ENCODE measurements at regions not wholly inside any gene's neighbourhood (a gene's known extent, or its start where the extent isn't known, plus 50 kb on each side); places are given as distances from the start of the nearest gene placed in this dataset.

- Histone ChIP-seq H4K20me1 (ENCODE audit: insufficient read depth, low read length) (no peaks in the 10 kb centered on the region), H3K27me3 (ENCODE audit: insufficient read depth, low read length) (no peaks in the 10 kb centered on the region), H3K4me1 (ENCODE audit: insufficient read depth, low read length) (no peaks in the 10 kb centered on the region), H3K36me3 (ENCODE audit: insufficient read depth, low read length) (no peaks in the 10 kb centered on the region), H3K9me3 (ENCODE audit: insufficient read depth, low read depth, low read length) (no peaks in the 10 kb centered on the region), H2AFZ (ENCODE audit: low read depth, low read length) (no peak overlapping the region), H3K4me2 (ENCODE audit: low read length) (no peak overlapping the region), H3K9ac (ENCODE audit: low read length) (no peak overlapping the region), H3K4me3 (ENCODE audit: insufficient read depth, low read depth, low read length) (no peak overlapping the region), H3K79me2 (ENCODE audit: insufficient read depth, low read length) (no peaks in the 10 kb centered on the region), H3K27ac (ENCODE audit: low read depth, low read length) (no peak overlapping the region)
- Mint-ChIP-seq H3K4me1 (ENCODE audit: low read depth, unreplicated experiment) (no peaks in the 10 kb centered on the region), H3K9me3 (ENCODE audit: unreplicated experiment) (no peaks in the 10 kb centered on the region), H3K4me3 (ENCODE audit: unreplicated experiment) (no peak overlapping the region), H3K36me3 (ENCODE audit: low read depth, unreplicated experiment) (no peaks in the 10 kb centered on the region), H3K27me3 (ENCODE audit: low read depth, unreplicated experiment) (no peaks in the 10 kb centered on the region), H3K27ac (ENCODE audit: unreplicated experiment) (no peak overlapping the region)
- no peak for DNase-seq (ENCODE audit: low read depth)
- FAIRE-seq: no peak
- TF ChIP-seq CTCF (IDR thresholded peaks at IDR 0.05; ENCODE audit: insufficient read depth, low read depth, low read length) (no peak), EZH2 (IDR thresholded peaks at IDR 0.05; ENCODE audit: insufficient read depth, low read length) (no peak)
Observed at GRCh38 chr3:94314218-94314883, 251.5 kb downstream of the NSUN3 start.

- H4K20me1 ChIP-seq (ENCODE audit: insufficient read depth, low read length): no peaks in the 10 kb centered on the region
- H3K27ac ChIP-seq (ENCODE audit: low read depth, low read length): no peak overlapping the region
- H3K4me3 ChIP-seq (ENCODE audit: insufficient read depth, low read depth, low read length): no peak overlapping the region
- FAIRE-seq (no peak), DNase-seq (ENCODE audit: low read depth) (no peak)
- no peak overlapping the region for H3K4me2 ChIP-seq (ENCODE audit: low read length)
- no peaks in the 10 kb centered on the region for H3K4me1 ChIP-seq (ENCODE audit: insufficient read depth, low read length)
- H3K27me3 Mint-ChIP-seq (ENCODE audit: low read depth, unreplicated experiment): no peaks in the 10 kb centered on the region
- no peak for TF ChIP-seq CTCF (IDR thresholded peaks at IDR 0.05; ENCODE audit: insufficient read depth, low read depth, low read length)
- TF ChIP-seq EZH2 (IDR thresholded peaks at IDR 0.05; ENCODE audit: insufficient read depth, low read length): no peak
- no peak overlapping the region for H3K27ac Mint-ChIP-seq (ENCODE audit: unreplicated experiment)
- H3K36me3 Mint-ChIP-seq (ENCODE audit: low read depth, unreplicated experiment): no peaks in the 10 kb centered on the region
- no peak overlapping the region for H3K4me3 Mint-ChIP-seq (ENCODE audit: unreplicated experiment)
- H3K27me3 ChIP-seq (ENCODE audit: insufficient read depth, low read length): no peaks in the 10 kb centered on the region
- no peaks in the 10 kb centered on the region for H3K9me3 Mint-ChIP-seq (ENCODE audit: unreplicated experiment)
- no peaks in the 10 kb centered on the region for H3K4me1 Mint-ChIP-seq (ENCODE audit: low read depth, unreplicated experiment)
- no peak overlapping the region for H2AFZ ChIP-seq (ENCODE audit: low read depth, low read length)
- H3K79me2 ChIP-seq (ENCODE audit: insufficient read depth, low read length): no peaks in the 10 kb centered on the region
- no peaks in the 10 kb centered on the region for H3K36me3 ChIP-seq (ENCODE audit: insufficient read depth, low read length)
- no peak overlapping the region for H3K9ac ChIP-seq (ENCODE audit: low read length)
- no peaks in the 10 kb centered on the region for H3K9me3 ChIP-seq (ENCODE audit: insufficient read depth, low read depth, low read length)
Observed at GRCh38 chr3:94317017-94317416, 254.2 kb downstream of the NSUN3 start.

GRCh38 chr3:94323596-94323995, 260.7 kb downstream of the NSUN3 start:
- H3K9ac ChIP-seq (ENCODE audit: low read length): no peak overlapping the region

More at GRCh38 chr3:94323596-94323995, 260.7 kb downstream of the NSUN3 start:
- Histone ChIP-seq H2AFZ (ENCODE audit: low read depth, low read length) (no peak overlapping the region), H4K20me1 (ENCODE audit: insufficient read depth, low read length) (no peaks in the 10 kb centered on the region), H3K4me2 (ENCODE audit: low read length) (no peak overlapping the region), H3K4me3 (ENCODE audit: insufficient read depth, low read depth, low read length) (no peak overlapping the region), H3K4me1 (ENCODE audit: insufficient read depth, low read length) (no peaks in the 10 kb centered on the region), H3K27me3 (ENCODE audit: insufficient read depth, low read length) (no peaks in the 10 kb centered on the region), H3K27ac (ENCODE audit: low read depth, low read length) (no peak overlapping the region), H3K36me3 (ENCODE audit: insufficient read depth, low read length) (no peaks in the 10 kb centered on the region), H3K79me2 (ENCODE audit: insufficient read depth, low read length) (no peaks in the 10 kb centered on the region), H3K9me3 (ENCODE audit: insufficient read depth, low read depth, low read length) (no peaks in the 10 kb centered on the region)
- no peaks in the 10 kb centered on the region for H3K4me1 Mint-ChIP-seq (ENCODE audit: low read depth, unreplicated experiment)
- no peak overlapping the region for H3K27ac Mint-ChIP-seq (ENCODE audit: unreplicated experiment)
- no peak for TF ChIP-seq EZH2 (IDR thresholded peaks at IDR 0.05; ENCODE audit: insufficient read depth, low read length)
- no peak for TF ChIP-seq CTCF (IDR thresholded peaks at IDR 0.05; ENCODE audit: insufficient read depth, low read depth, low read length)
- DNase-seq (ENCODE audit: low read depth): no peak
- H3K27me3 Mint-ChIP-seq (ENCODE audit: low read depth, unreplicated experiment): no peaks in the 10 kb centered on the region
- H3K4me3 Mint-ChIP-seq (ENCODE audit: unreplicated experiment): no peak overlapping the region
- FAIRE-seq: no peak
- H3K36me3 Mint-ChIP-seq (ENCODE audit: low read depth, unreplicated experiment): no peaks in the 10 kb centered on the region
- peaks cover 2% of the 10 kb centered on the region for H3K9me3 Mint-ChIP-seq (ENCODE audit: unreplicated experiment)

Measured in astrocyte (in vitro differentiated cells and primary cell).